Psoas muscle (tissue), 7 donors: ENCODE measurements at regions not wholly inside any gene's neighbourhood (a gene's known extent, or its start where the extent isn't known, plus 50 kb on each side); places are given as distances from the start of the nearest gene placed in this dataset.
A peak's percentile ranks its signal among the peaks of the same experiment; 100 is the strongest.

Source experiments
- ATAC-seq, 4 donors: fragments of 200-7000 bp; cut with Tn5 transposase; one replicate each; pipeline ENCODE4 v1.9.1; 2020; ENCODE audit warnings: moderate library complexity in 3 of 4, mild to moderate bottlenecking in 2 of 4
- DNase-seq, 2 donors: peaks; one replicate each; pipeline ENCODE4 v3.0.0-alpha.2; 2020
- H3K27ac ChIP-seq: fragments of 200-600 bp; one replicate; pipeline ENCODE4 v1.8.0; 2022
- H3K27me3 ChIP-seq, 3 donors: fragments of 200-600 bp in 1 of 3; one replicate each; pipeline versions ENCODE4 v1.6.1 to v1.8.0; 2013 to 2022; ENCODE audit warnings: low read length in 2 of 3, mild to moderate bottlenecking in 2 of 3, moderate library complexity in 1 of 3; ENCODE audit not compliant: insufficient read depth in 3 of 3
- H3K36me3 ChIP-seq, 2 donors: fragments of 200-600 bp in 1 of 2; one replicate each; pipeline versions ENCODE4 v1.6.1 to v1.8.0; 2013 to 2022; ENCODE audit warnings: low read depth in 1 of 2, mild to moderate bottlenecking in 1 of 2, moderate library complexity in 1 of 2; ENCODE audit not compliant: insufficient read depth in 1 of 2
- H3K4me1 ChIP-seq: fragments of 200-600 bp; one replicate; pipeline ENCODE4 v1.8.0; 2022
- H3K4me3 ChIP-seq: fragments of 200-600 bp; one replicate; pipeline ENCODE4 v1.8.0; 2022; ENCODE audit warnings: mild to moderate bottlenecking
- H3K9me3 ChIP-seq: fragments of 200-600 bp; one replicate; pipeline ENCODE4 v1.8.0; 2022
- WGBS, 3 donors: extraction: QIAGEN DNeasy Blood & Tissue Kit; methylation state at CpG; one replicate each; pipeline versions ENCODE4 v1.1.6 to v1.1.7; 2013; 5-methylcytosine and 5-hydroxymethylcytosine counted together
- intact Hi-C, 2 donors: fragments of 100-400 bp; cut with DNase I; formaldehyde crosslinking; loops; one replicate each; pipeline versions ENCODE4 v1.11.0 to v1.14.2; 2022
- TF ChIP-seq, protein P1 (sequence below): fragments of 200-600 bp; IDR thresholded peaks from one replicate; pipeline ENCODE4 v1.8.0; 2022; ENCODE audit warnings: antibody characterized with exemption
- donor health status: healthy with polysubstance abuse.
- donor health status: DM: no; HTN: no; CAD: no; lungs with moderate emphysema.
- donor health status: Bipolar disorder and iron deficiency.
- donor health status: healthy.
- donor health status: DM: yes; HTN: yes; CAD: no.
- donor health status: DM: no; HTN: no; CAD: no.
- donor health status: DM: yes; HTN: yes; CAD: no.

GRCh38 chr6:16967470-16967817, 134.4 kb upstream of the STMND1 start:
- Histone ChIP-seq H3K4me3 (no peak overlapping the region), H3K27me3 (peaks cover 0 to 5% (median 0%) of the 10 kb centered on the region in 3 donors), H3K27ac (no peak overlapping the region), H3K9me3 (no peaks in the 10 kb centered on the region), H3K36me3 (no peaks in the 10 kb centered on the region), H3K4me1 (peaks cover 6% of the 10 kb centered on the region)
- TF ChIP-seq, protein P1, sequence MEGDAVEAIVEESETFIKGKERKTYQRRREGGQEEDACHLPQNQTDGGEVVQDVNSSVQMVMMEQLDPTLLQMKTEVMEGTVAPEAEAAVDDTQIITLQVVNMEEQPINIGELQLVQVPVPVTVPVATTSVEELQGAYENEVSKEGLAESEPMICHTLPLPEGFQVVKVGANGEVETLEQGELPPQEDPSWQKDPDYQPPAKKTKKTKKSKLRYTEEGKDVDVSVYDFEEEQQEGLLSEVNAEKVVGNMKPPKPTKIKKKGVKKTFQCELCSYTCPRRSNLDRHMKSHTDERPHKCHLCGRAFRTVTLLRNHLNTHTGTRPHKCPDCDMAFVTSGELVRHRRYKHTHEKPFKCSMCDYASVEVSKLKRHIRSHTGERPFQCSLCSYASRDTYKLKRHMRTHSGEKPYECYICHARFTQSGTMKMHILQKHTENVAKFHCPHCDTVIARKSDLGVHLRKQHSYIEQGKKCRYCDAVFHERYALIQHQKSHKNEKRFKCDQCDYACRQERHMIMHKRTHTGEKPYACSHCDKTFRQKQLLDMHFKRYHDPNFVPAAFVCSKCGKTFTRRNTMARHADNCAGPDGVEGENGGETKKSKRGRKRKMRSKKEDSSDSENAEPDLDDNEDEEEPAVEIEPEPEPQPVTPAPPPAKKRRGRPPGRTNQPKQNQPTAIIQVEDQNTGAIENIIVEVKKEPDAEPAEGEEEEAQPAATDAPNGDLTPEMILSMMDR = no peak
- ATAC-seq (peak in 2 of 4 donors; percentile 16 to 48), DNase-seq (no peak)
- intact Hi-C loops = loop anchor here in 1 of 2 donors (10.0 kb wide), 2 partner anchors 463 to 633 kb away; no protein-coding TSS in a partner anchor
- WGBS, 3 donors = 66 to 85% (median 78%) methylated on average over 2 of the region's 2 CpGs

DNA sequence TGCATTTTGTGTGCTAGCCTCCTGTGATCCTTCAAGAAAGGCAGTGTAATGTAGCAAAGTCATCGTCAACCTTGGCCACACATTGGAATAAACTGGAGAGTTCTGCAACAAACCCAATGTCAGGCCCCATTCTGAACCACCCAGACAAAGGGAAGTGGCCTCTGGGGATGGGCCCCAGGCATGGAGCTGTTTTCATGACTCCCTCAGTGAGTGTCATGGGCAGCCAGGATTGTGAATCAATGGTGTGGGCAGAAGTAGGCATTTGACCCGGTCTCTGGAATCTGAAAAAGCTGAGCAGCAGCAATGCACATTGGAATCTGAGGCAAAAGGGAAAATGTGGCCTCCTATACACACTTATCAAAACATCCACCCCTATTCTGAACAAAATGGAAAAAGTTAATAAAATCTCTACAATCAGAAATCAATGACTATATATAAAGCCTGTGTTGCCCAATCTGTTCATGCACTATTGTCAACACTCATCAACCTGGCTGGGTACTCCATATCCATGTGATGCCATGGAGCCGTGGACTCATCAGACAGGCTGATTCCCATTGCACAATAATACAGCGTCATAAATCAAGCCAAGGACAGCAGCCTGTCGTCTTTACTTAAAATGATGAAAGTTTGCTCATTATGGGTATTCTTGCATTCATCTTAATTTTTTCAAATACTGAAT, 134.9 kb upstream of the STMND1 start:
- H3K4me3 ChIP-seq = no peak overlapping the region
- H3K4me1 ChIP-seq = peaks cover 6% of the 10 kb centered on the region
- TF ChIP-seq, protein P1 = no peak
- H3K27ac ChIP-seq = no peak overlapping the region
- ATAC-seq = peak in 2 of 4 donors; percentile 47 to 88
- intact Hi-C loops = loop anchor here in 1 of 2 donors (10.0 kb wide), 2 partner anchors 462 to 632 kb away; no protein-coding TSS in a partner anchor
- H3K36me3 ChIP-seq = no peaks in the 10 kb centered on the region
- no peak for DNase-seq
- 80 to 87% (median 85%) methylated on average over 5 of the region's 5 CpGs for WGBS, 3 donors
- no peaks in the 10 kb centered on the region for H3K9me3 ChIP-seq
- H3K27me3 ChIP-seq = peaks cover 0 to 5% (median 0%) of the 10 kb centered on the region in 3 donors

DNA sequence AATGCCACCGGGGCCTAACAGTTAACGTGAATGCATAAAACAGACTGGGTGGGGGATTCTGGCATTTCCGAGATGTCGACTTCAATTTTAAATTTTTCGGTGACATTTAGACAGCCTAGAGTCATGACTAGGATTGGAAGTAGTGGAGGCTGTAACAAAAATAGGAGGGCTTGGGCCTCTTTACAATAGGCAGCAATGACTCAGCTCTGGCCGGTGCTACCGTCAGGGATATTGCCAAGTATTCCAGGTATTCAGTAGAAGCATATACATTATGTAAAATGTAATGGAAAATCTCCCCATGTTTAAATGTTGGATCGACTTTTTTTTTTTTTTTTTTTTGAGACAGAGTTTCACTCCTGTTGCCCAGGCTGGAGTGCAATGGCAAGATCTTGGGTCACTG, 136.2 kb upstream of the STMND1 start:
- ATAC-seq (no peak), DNase-seq (no peak)
- no peaks in the 10 kb centered on the region for H3K36me3 ChIP-seq
- no peak overlapping the region for H3K4me3 ChIP-seq
- no peak overlapping the region for H3K27ac ChIP-seq
- peaks cover 6% of the 10 kb centered on the region for H3K4me1 ChIP-seq
- peaks cover 0 to 5% (median 0%) of the 10 kb centered on the region in 3 donors for H3K27me3 ChIP-seq
- intact Hi-C loops = loop anchor here in 1 of 2 donors (10.0 kb wide), 2 partner anchors 461 to 631 kb away; no protein-coding TSS in a partner anchor
- TF ChIP-seq, protein P1 = no peak
- no peaks in the 10 kb centered on the region for H3K9me3 ChIP-seq
- 92 to 94% (median 94%) methylated on average over 8 of the region's 8 CpGs for WGBS, 3 donors

- no peaks in the 10 kb centered on the region for H3K9me3 ChIP-seq
- H3K4me3 ChIP-seq = peak overlapping the region; percentile 11
- peak; percentile 62 to 81 for DNase-seq
- intact Hi-C loops = loop anchor here (5.0 to 10.0 kb wide), 3 partner anchors 193 to 630 kb away; no protein-coding TSS in a partner anchor
- peak; percentile 85 to 98 (median 96) for ATAC-seq
- no peak overlapping the region for H3K27ac ChIP-seq
- no peaks in the 10 kb centered on the region for H3K36me3 ChIP-seq
- WGBS, 3 donors = 20 to 28% (median 24%) methylated on average over 20 to 21 of the region's 21 CpGs
- TF ChIP-seq, protein P1 = peak; percentile 91
- H3K4me1 ChIP-seq = peaks cover 6% of the 10 kb centered on the region
- peaks cover 0 to 3% (median 0%) of the 10 kb centered on the region in 3 donors for H3K27me3 ChIP-seq
Measured at GRCh38 chr6:16964553-16965499, 137.0 kb upstream of the STMND1 start.
